HL-60 (cell line): ENCODE measurements at regions not wholly inside any gene's neighbourhood (a gene's known extent, or its start where the extent isn't known, plus 50 kb on each side); places are given as distances from the start of the nearest gene placed in this dataset.

ENCODE experiments used
- DNase-seq, 2 experiments: peaks; one replicate each; pipeline ENCODE4 v3.0.0-alpha.2; 2010 to 2020; ENCODE audit warnings: low read depth in 1 of 2, low spot score in 1 of 2
- H3K27ac ChIP-seq: fragments of 250-450 bp; sonication (Bioruptor Pico); replicated peaks from 2 replicates; pipeline ENCODE4 v1.5.1; 2020; ENCODE audit warnings: mild to moderate bottlenecking, moderate library complexity
- H3K27me3 ChIP-seq: fragments of 250-450 bp; sonication (Bioruptor Pico); 2 replicates; pipeline ENCODE4 v1.5.1; 2021; ENCODE audit warnings: mild to moderate bottlenecking, moderate library complexity; ENCODE audit not compliant: insufficient read depth, poor library complexity, severe bottlenecking
- H3K4me3 ChIP-seq: replicated peaks from 2 replicates; pipeline ENCODE4 v1.5.1; 2011; ENCODE audit warnings: mild to moderate bottlenecking, control low read depth, low read length; ENCODE audit not compliant: insufficient read depth
- GABPA ChIP-seq: IDR thresholded peaks from 2 replicates; pipeline ENCODE4 v1.6.1; 2012; ENCODE audit warnings: low read depth
- POLR2AphosphoS5 ChIP-seq: IDR thresholded peaks from 2 replicates; pipeline ENCODE4 v1.6.1; 2012; ENCODE audit warnings: low read depth
- SPI1 ChIP-seq: IDR thresholded peaks from 2 replicates; pipeline ENCODE4 v1.6.1; 2012; ENCODE audit warnings: low read depth, mild to moderate bottlenecking, borderline replicate concordance
- TF ChIP-seq, protein P1 (sequence below): IDR thresholded peaks from one replicate; pipeline ENCODE4 v1.5.1; 2011; ENCODE audit warnings: low read length, control low read depth, inconsistent platforms; ENCODE audit not compliant: insufficient read depth
- TF ChIP-seq, protein P2 (sequence below): IDR thresholded peaks from 2 replicates; pipeline ENCODE4 v1.6.1; 2012; ENCODE audit warnings: low read depth; ENCODE audit not compliant: insufficient replicate concordance

DNA sequence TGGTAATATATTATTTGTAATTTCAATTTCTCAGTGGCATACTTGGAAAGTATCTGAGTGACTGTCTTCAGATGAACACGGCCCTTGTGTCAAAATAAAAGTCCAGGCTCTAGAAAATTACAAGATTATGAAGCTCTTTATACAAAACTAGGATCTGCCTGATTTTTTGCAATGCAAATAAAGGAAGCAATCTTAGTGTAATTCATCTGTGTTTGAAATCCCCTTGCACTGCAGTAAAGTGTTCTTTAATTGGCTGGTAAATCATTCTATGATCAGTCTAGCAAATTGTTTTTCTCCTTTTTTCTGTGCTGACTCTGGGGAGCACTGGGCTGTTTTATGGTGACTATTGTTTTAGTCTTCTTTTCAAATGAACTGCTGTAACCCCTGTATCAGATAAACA lies 1039.0 kb downstream of the SOCS6 start:
- DNase-seq: no peak
- H3K27ac ChIP-seq: no peak overlapping the region
- H3K27me3 ChIP-seq: no peaks in the 10 kb centered on the region
- no peak overlapping the region for H3K4me3 ChIP-seq
- TF ChIP-seq, protein P1, sequence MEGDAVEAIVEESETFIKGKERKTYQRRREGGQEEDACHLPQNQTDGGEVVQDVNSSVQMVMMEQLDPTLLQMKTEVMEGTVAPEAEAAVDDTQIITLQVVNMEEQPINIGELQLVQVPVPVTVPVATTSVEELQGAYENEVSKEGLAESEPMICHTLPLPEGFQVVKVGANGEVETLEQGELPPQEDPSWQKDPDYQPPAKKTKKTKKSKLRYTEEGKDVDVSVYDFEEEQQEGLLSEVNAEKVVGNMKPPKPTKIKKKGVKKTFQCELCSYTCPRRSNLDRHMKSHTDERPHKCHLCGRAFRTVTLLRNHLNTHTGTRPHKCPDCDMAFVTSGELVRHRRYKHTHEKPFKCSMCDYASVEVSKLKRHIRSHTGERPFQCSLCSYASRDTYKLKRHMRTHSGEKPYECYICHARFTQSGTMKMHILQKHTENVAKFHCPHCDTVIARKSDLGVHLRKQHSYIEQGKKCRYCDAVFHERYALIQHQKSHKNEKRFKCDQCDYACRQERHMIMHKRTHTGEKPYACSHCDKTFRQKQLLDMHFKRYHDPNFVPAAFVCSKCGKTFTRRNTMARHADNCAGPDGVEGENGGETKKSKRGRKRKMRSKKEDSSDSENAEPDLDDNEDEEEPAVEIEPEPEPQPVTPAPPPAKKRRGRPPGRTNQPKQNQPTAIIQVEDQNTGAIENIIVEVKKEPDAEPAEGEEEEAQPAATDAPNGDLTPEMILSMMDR: no peak

DNA sequence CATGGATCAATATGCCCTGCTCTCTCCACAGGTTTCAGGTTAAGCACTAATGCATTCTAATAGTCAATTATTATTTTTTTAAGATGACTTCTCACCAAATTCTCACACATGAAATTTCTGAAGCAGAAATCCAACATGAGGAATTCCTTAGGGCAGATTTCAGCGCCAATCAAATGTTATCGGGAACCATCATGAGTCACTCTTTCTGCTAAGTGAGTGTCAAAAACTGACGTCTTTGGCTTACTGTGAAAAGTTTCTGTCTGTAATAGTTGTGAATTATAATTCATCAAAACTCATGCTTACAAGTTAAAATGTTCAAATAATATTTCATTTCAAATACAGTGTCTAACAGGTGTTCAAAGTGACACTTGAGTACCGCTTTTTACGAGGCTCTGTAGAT lies 1038.6 kb downstream of the SOCS6 start:
- DNase-seq: no peak
- TF ChIP-seq GABPA: no peak
- Histone ChIP-seq H3K27ac (no peak overlapping the region), H3K27me3 (no peaks in the 10 kb centered on the region), H3K4me3 (no peak overlapping the region)

DNA sequence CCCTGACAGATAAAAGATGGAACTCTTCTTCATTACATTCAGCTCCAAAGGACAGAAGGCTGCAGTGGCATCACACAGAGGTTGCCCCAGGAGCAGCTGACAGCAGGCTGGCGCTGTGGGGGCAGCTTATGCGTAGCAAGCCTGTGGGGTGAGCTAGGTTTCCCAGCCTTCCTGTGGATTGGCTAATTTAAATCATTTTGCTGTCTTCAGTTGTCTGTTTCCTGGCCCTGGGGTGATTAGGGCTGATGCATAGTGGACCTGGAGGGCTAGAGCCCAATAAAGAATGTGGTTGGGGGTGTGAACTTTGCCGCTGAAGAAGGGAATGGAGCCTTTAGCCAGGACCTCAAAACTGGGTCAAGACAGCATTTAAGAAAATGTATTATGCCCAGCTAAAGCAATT lies 1038.0 kb downstream of the SOCS6 start:
- H3K27ac ChIP-seq: no peak overlapping the region
- H3K27me3 ChIP-seq: no peaks in the 10 kb centered on the region
- H3K4me3 ChIP-seq: no peak overlapping the region
- no peak for DNase-seq
- no peak for TF ChIP-seq SPI1
- TF ChIP-seq, protein P2, sequence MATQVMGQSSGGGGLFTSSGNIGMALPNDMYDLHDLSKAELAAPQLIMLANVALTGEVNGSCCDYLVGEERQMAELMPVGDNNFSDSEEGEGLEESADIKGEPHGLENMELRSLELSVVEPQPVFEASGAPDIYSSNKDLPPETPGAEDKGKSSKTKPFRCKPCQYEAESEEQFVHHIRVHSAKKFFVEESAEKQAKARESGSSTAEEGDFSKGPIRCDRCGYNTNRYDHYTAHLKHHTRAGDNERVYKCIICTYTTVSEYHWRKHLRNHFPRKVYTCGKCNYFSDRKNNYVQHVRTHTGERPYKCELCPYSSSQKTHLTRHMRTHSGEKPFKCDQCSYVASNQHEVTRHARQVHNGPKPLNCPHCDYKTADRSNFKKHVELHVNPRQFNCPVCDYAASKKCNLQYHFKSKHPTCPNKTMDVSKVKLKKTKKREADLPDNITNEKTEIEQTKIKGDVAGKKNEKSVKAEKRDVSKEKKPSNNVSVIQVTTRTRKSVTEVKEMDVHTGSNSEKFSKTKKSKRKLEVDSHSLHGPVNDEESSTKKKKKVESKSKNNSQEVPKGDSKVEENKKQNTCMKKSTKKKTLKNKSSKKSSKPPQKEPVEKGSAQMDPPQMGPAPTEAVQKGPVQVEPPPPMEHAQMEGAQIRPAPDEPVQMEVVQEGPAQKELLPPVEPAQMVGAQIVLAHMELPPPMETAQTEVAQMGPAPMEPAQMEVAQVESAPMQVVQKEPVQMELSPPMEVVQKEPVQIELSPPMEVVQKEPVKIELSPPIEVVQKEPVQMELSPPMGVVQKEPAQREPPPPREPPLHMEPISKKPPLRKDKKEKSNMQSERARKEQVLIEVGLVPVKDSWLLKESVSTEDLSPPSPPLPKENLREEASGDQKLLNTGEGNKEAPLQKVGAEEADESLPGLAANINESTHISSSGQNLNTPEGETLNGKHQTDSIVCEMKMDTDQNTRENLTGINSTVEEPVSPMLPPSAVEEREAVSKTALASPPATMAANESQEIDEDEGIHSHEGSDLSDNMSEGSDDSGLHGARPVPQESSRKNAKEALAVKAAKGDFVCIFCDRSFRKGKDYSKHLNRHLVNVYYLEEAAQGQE: no peak
- TF ChIP-seq, protein P1: no peak
- TF ChIP-seq POLR2AphosphoS5: no peak
- TF ChIP-seq GABPA: no peak

DNA sequence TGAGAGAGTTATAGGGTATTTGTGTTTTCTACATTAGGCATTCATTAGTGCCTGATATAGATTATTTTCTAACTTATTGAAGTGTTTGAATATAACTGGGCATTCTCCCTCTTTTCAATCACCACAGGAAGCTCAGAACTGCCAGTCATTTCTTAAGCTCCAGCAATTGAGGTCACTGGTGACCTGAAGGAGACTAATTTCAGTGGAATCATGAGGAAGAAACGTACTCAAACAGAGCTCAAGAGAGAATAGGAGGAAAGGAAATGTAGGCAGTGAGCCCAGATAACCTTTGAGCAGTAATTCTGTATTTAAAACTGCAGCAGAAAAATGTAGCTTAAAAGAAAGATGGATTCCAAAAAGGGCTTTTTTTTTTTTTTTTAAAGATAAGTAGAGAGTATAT lies 1035.5 kb downstream of the SOCS6 start:
- H3K27me3 ChIP-seq: no peaks in the 10 kb centered on the region
- DNase-seq: no peak
- no peak for TF ChIP-seq GABPA
- H3K4me3 ChIP-seq: no peak overlapping the region
- H3K27ac ChIP-seq: no peak overlapping the region

DNA sequence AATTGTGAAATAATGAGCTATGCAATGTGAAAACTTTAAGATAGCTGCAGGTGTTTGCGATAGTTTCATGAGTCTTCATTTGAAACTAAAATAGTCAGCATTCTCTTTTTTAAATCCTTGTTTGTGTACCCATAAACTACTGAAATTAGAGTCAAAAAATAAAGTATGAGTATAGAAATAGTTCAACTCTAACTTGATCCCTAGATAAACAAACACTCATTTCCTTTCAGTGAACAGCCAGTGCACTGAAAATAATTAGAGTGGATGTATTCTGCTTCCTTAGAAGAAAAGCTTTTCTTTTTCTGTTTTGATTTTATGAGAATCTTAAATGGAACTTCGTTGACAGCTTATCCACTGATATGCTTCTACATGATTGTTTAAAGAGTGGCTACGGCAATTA lies 1033.4 kb downstream of the SOCS6 start:
- TF ChIP-seq, protein P1: no peak
- TF ChIP-seq SPI1 (no peak), GABPA (no peak), POLR2AphosphoS5 (no peak)
- TF ChIP-seq, protein P2: no peak
- Histone ChIP-seq H3K27me3 (no peaks in the 10 kb centered on the region), H3K27ac (no peak overlapping the region), H3K4me3 (no peak overlapping the region)
- DNase-seq: no peak
